Right renal cortex interstitium (tissue), 3 donors: ENCODE measurements at regions not wholly inside any gene's neighbourhood (a gene's known extent, or its start where the extent isn't known, plus 50 kb on each side); places are given as distances from the start of the nearest gene placed in this dataset.
"Not testable (repeated sequence)": the region's sequence is repeated elsewhere in the genome, so short reads cannot be mapped to it uniquely, and the experiment has no call there.

Source experiments
- DNase-seq, 3 donors: peaks; one replicate each; pipeline ENCODE4 v3.0.0-alpha.2; 2013; ENCODE audit warnings: low read depth in 3 of 3, low spot score in 2 of 3

- DNase-seq, result no peak
Measured at GRCh38 chr4:159545556-159545955, 442.7 kb downstream of the RAPGEF2 start.

- no peak for DNase-seq
Measured at GRCh38 chr4:159547645-159548308, 444.9 kb downstream of the RAPGEF2 start.

GRCh38 chr4:159549098-159549518, 446.2 kb downstream of the RAPGEF2 start:
- DNase-seq, result no peak

- DNase-seq, result no peak
Measured at GRCh38 chr4:159551281-159551680, 448.4 kb downstream of the RAPGEF2 start.

- DNase-seq, result no peak
Measured at GRCh38 chr4:159552979-159553768, 450.3 kb downstream of the RAPGEF2 start.

- DNase-seq, result no peak
Measured at GRCh38 chr4:159555873-159556272, 453.0 kb downstream of the RAPGEF2 start.

- DNase-seq, result no peak
Measured at GRCh38 chr4:159562366-159562765, 459.5 kb downstream of the RAPGEF2 start.

GRCh38 chr4:159563257-159563656, 460.4 kb downstream of the RAPGEF2 start:
- no peak for DNase-seq

- no peak for DNase-seq
Measured at GRCh38 chr4:159564615-159565014, 461.7 kb downstream of the RAPGEF2 start.

GRCh38 chr4:159566786-159567185, 463.9 kb downstream of the RAPGEF2 start:
- no peak for DNase-seq

GRCh38 chr4:159577241-159577640, 474.4 kb downstream of the RAPGEF2 start:
- no peak for DNase-seq

GRCh38 chr4:159582685-159583084, 479.8 kb downstream of the RAPGEF2 start:
- no peak for DNase-seq

GRCh38 chr4:159592898-159593556, 490.1 kb downstream of the RAPGEF2 start:
- no peak for DNase-seq

GRCh38 chr4:159593681-159594080, 490.8 kb downstream of the RAPGEF2 start:
- no peak for DNase-seq

- DNase-seq, result no peak
Measured at GRCh38 chr4:159594576-159594975, 491.7 kb downstream of the RAPGEF2 start.

- not testable (repeated sequence) for DNase-seq
Measured at GRCh38 chr4:159595101-159595500, 492.2 kb downstream of the RAPGEF2 start.

- no peak for DNase-seq
Measured at GRCh38 chr4:159598602-159599001, 495.7 kb downstream of the RAPGEF2 start.

- no peak for DNase-seq
Measured at GRCh38 chr4:159600061-159600460, 497.2 kb downstream of the RAPGEF2 start.

GRCh38 chr4:159604781-159605180, 501.9 kb downstream of the RAPGEF2 start:
- no peak for DNase-seq

GRCh38 chr4:159606835-159607234, 504.0 kb downstream of the RAPGEF2 start:
- DNase-seq, result no peak

- DNase-seq, result no peak
Measured at GRCh38 chr4:159607809-159608208, 504.9 kb downstream of the RAPGEF2 start.

- DNase-seq, result no peak
Measured at GRCh38 chr4:159608436-159608835, 505.6 kb downstream of the RAPGEF2 start.
